Activated CD8-positive, alpha-beta memory T cell treated with anti-CD3 and anti-CD28 coated beads for 1 hour (primary cell): ENCODE measurements at regions not wholly inside any gene's neighbourhood (a gene's known extent, or its start where the extent isn't known, plus 50 kb on each side); places are given as distances from the start of the nearest gene placed in this dataset.
"Not testable (repeated sequence)": the region's sequence is repeated elsewhere in the genome, so short reads cannot be mapped to it uniquely, and the experiment has no call there.

Experiments
- DNase-seq, 2 donors: peaks; one replicate each; pipeline ENCODE4 v3.0.0-alpha.2; 2020; ENCODE audit warnings: low read depth in 1 of 2; ENCODE audit errors: extremely low read depth in 1 of 2

- DNase-seq: no peak
These were observed 1098.5 kb upstream of the LCORL start for GRCh38 chr4:19119904-19120560.

- DNase-seq: no peak
These were observed 1095.5 kb upstream of the LCORL start for GRCh38 chr4:19117022-19117421.

DNA sequence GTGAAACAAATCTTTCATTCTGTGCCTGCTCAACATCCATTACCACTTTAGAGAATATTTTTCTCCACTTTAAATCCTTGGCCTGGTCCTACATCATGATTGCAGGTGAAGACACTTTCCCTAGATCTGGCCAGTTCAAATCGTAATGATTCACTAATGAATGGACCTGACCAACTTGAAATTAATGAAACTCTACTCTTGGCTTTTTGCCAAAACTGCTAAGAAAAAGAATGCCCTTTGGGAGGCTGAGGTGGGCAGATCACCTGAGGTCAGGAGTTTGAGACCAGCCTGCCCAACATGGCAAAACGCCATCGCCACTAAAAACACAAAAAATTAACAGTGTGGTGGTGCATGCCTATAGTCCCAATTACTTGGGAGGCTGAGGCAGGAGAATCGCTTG is 1082.6 kb upstream of the LCORL start:
- no peak for DNase-seq

DNA sequence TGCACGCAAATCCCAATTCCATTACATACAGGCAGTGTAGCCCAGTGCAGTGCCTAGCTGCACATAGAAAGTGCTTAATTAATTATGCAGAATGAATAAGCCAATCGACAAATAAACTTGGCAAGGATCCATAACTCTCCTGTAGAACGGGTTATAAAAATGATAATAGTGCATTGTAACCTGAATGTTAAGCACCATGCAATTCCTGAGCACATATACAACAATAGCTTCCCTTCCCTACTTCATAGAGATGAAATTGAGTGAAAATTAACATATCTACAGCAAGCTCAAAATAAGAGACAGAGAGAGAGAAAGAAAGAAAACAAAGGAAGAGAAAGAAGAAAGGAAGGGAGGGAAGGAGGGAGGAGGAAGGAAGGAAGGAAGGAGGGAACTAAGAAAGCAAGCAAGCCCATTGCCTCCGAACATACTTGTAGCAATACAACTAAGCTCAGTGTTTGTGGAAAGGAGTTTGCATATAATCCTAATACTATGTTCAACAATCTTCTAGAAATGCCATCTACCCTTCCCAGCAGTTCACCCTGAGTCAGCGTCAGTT is 1074.0 kb upstream of the LCORL start:
- DNase-seq: no peak

DNA sequence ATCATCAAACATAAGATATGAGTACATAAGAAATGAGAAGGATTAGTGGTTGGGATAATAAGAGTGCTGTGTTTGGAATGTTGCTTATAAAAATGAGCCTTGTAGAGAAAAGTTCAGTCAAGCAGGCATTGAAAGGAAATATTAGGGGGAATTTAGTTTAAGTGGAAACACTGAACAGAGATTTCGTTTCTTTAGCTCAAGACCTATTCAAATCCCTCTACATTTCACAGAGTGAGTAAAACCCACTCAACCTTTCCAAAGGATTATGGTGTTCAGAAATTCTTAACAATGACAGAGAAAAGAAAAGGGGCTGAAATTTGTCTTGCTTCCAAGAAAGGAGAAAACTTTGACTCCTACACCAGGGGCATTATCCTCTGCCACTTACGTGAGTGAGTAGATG is 1072.4 kb upstream of the LCORL start:
- DNase-seq: no peak

DNA sequence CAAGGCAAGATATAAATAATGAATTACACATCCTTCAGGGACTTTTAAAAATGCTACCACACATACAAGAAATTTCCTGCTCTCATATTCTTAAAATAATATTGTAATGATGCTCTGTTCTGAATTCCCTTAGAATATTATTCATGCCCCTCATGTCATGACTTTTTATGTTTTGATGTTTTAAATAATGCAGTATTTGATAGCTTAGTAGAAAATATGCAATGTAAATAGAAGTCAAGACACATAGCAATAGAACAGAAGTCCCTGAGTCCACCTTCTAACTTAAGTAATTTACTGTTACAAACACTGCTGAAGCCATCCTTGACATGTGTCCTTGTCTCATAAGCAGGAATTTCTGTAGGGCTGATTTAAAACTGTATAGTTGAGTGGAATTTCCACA is 1071.2 kb upstream of the LCORL start:
- DNase-seq: no peak

DNA sequence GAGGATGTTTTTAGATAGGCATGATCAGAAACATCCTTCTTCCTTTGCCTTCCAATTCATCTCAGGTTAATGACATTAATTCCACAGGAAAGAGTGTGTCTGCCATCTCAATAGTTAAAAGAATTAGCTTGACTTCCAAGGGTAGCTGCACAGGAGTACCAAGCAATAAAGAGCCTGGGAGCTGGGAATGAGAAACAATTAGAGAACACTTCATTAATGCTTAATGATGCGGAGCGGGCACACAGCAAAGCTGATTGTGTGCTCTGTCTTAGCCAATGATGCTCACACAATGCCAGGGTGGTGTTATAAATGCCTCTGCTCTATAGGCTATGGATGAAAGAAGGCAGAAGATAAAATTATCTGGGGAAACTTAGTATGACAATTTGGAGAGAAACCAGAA is 1052.5 kb upstream of the LCORL start:
- DNase-seq: no peak

DNA sequence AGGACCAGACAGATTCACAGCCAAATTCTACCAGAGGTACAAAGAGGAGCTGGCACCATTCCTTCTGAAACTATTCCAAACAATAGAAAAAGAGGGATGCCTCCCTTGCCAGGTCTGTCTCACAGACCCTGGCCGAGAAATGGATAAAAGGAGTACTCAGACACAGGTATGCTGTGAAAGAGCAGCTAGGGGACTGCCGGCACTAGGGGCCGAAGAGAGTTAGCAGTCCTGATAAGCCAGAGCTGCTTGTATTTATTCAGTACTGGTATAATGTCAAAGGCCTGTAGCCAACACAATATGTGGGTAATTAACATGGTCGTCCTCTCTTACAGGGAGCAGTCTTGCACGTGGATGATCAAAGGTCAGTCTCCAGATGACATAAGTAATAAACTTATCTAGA is 1042.1 kb upstream of the LCORL start:
- no peak for DNase-seq

DNA sequence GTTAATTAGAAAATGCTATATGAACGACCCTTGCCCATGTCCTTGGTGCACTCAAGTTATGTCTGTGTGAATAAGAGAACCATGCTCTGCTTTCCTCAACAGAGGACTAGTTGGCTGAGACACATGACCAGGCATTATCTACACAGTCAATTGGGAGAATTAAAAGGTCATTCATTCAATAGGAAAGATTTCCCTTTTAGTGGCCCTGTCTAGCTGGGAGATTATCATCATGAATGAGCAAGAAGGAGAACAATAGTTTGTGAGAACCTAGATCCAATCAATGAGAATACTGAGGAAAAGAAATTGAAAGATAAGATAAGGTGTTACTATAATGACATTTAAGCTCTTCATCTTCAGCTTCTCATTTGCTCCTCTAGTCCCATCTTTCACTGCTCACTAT is 1033.4 kb upstream of the LCORL start:
- DNase-seq: no peak

DNA sequence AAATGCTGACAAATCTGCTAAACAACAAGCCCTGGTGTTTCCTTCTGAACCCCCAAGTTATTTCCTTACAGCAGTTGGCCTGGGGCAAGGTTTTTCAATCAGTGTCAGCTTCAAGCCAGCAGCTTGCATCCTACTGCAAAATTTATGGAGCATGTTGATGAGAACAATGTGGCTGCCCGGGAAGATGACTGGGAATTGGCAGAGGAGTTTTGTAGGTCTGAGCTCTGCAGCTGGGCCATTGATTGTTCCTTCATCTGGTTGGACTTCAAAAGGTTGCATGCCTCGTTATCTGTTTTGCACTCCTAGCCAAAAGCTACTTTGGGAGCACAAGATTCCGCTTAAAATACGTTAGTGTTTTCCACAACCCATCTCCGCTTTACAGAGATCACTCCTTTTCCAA is 1030.3 kb upstream of the LCORL start:
- no peak for DNase-seq

GRCh38 chr4:19047279-19047880 is 1025.8 kb upstream of the LCORL start:
- no peak for DNase-seq

GRCh38 chr4:19039816-19040215 is 1018.3 kb upstream of the LCORL start:
- DNase-seq: no peak

GRCh38 chr4:19038231-19038630 is 1016.7 kb upstream of the LCORL start:
- no peak for DNase-seq

GRCh38 chr4:19033816-19034733 is 1012.5 kb upstream of the LCORL start:
- DNase-seq: no peak

- DNase-seq: no peak
These were observed 1009.0 kb upstream of the LCORL start for GRCh38 chr4:19030536-19030935.

- no peak for DNase-seq
These were observed 1008.5 kb upstream of the LCORL start for GRCh38 chr4:19030048-19030447.

- no peak for DNase-seq
These were observed 1004.7 kb upstream of the LCORL start for GRCh38 chr4:19026281-19026680.

- no peak for DNase-seq
These were observed 1003.5 kb upstream of the LCORL start for GRCh38 chr4:19025031-19025430.

- DNase-seq: no peak
These were observed 1002.5 kb upstream of the LCORL start for GRCh38 chr4:19024047-19024446.

DNA sequence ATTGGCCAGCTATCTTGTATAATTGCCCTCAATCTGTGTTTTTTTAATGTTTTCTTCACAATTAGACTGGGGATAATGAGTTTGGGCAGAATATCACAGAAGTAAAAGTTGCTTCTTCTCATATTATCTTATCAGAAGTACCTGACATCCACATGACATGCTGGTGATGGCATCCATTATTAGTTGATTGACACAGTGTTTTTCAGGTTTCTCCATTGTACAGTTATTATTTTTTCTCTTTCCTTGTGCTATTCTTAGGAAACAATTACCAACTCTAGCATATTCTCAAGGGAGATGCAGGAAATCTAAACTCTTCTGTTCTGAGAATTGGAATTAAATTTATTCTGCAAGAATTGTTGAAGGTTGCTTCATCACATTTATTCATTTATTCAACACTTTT is 1000.1 kb upstream of the LCORL start:
- no peak for DNase-seq

DNA sequence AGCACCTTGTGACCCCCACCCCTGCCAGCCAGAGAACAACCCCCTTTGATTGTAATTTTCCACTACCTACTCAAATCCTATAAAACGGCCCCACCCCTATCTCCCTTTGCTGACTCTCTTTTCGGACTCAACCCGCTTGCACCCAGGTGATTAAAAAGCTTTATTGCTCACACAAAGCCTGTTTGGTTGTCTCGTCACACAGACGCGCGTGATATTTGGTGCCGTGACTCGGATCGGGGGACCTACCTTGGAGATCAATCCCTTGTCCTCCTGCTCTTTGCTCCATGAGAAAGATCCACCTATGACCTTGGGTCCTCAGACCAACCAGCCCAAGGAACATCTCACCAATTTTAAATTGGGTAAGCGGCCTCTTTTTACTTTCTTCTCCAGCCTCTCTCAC is 995.0 kb upstream of the LCORL start:
- DNase-seq: not testable (repeated sequence)

GRCh38 chr4:19014594-19014993 is 993.0 kb upstream of the LCORL start:
- no peak for DNase-seq
